ENCODE measurements at regions not wholly inside any gene's neighbourhood (a gene's known extent, or its start where the extent isn't known, plus 50 kb on each side); places are given as distances from the start of the nearest gene placed in this dataset.
"Not testable (repeated sequence)": the region's sequence is repeated elsewhere in the genome, so short reads cannot be mapped to it uniquely, and the experiment has no call there.

GRCh38 chr18:3349046-3349841 is 87.3 kb downstream of the MYL12B start:
- TF ChIP-seq CTCF (IDR thresholded peaks at IDR 0.05); EZH2 (IDR thresholded peaks at IDR 0.05; ENCODE audit: borderline replicate concordance, insufficient read depth, low read depth, low read length, poor library complexity, severe bottlenecking): not testable (repeated sequence)

Data from B cell (primary cell).